Progenitor cell of endocrine pancreas (in vitro differentiated cells): ENCODE measurements at regions not wholly inside any gene's neighbourhood (a gene's known extent, or its start where the extent isn't known, plus 50 kb on each side); places are given as distances from the start of the nearest gene placed in this dataset.

Experiments used
- DNase-seq: peaks from one replicate; pipeline ENCODE4 v3.0.0; 2021; ENCODE audit warnings: low spot score; ENCODE audit not compliant: unreplicated experiment
- H3K27ac Mint-ChIP-seq: 2 replicates; pipeline ENCODE4 v1.8.0; 2021; ENCODE audit warnings: mild to moderate bottlenecking, moderate library complexity, mixed read lengths
- H3K27me3 Mint-ChIP-seq: 2 replicates; pipeline ENCODE4 v1.8.0; 2021; ENCODE audit warnings: mixed read lengths
- H3K36me3 Mint-ChIP-seq: 2 replicates; pipeline ENCODE4 v1.8.0; 2022; ENCODE audit warnings: mixed read lengths; ENCODE audit not compliant: insufficient read depth
- H3K4me1 Mint-ChIP-seq: 2 replicates; pipeline ENCODE4 v1.8.0; 2021; ENCODE audit warnings: low read depth, mixed read lengths
- H3K4me3 Mint-ChIP-seq: 2 replicates; pipeline ENCODE4 v1.8.0; 2021; ENCODE audit warnings: low read depth, mild to moderate bottlenecking, moderate library complexity, mixed read lengths
- H3K9me3 Mint-ChIP-seq: 2 replicates; pipeline ENCODE4 v1.8.0; 2021; ENCODE audit warnings: low read depth, mixed read lengths
- CTCF ChIP-seq: fragments of 200-600 bp; sonication (generic); IDR thresholded peaks from one replicate; pipeline ENCODE4 v1.5.0; 2021; ENCODE audit warnings: antibody characterized with exemption, mild to moderate bottlenecking; ENCODE audit not compliant: unreplicated experiment

GRCh38 chr13:57340878-57341277 is 173.9 kb downstream of the PRR20E start:
- no peaks in the 10 kb centered on the region for H3K36me3 Mint-ChIP-seq
- no peak overlapping the region for H3K27ac Mint-ChIP-seq
- TF ChIP-seq CTCF, result no peak
- H3K27me3 Mint-ChIP-seq, result no peaks in the 10 kb centered on the region
- H3K4me3 Mint-ChIP-seq, result no peak overlapping the region
- H3K9me3 Mint-ChIP-seq, result no peaks in the 10 kb centered on the region
- DNase-seq, result no peak
- H3K4me1 Mint-ChIP-seq, result no peaks in the 10 kb centered on the region

GRCh38 chr13:57345526-57345925 is 178.5 kb downstream of the PRR20E start:
- TF ChIP-seq CTCF, result no peak
- Mint-ChIP-seq H3K27me3 (no peaks in the 10 kb centered on the region), H3K36me3 (no peaks in the 10 kb centered on the region), H3K9me3 (no peaks in the 10 kb centered on the region), H3K4me1 (no peaks in the 10 kb centered on the region), H3K27ac (no peak overlapping the region), H3K4me3 (no peak overlapping the region)
- DNase-seq, result no peak

GRCh38 chr13:57346786-57347185 is 179.8 kb downstream of the PRR20E start:
- DNase-seq, result no peak
- no peaks in the 10 kb centered on the region for H3K36me3 Mint-ChIP-seq
- no peaks in the 10 kb centered on the region for H3K27me3 Mint-ChIP-seq
- no peaks in the 10 kb centered on the region for H3K4me1 Mint-ChIP-seq
- no peak for TF ChIP-seq CTCF
- no peaks in the 10 kb centered on the region for H3K9me3 Mint-ChIP-seq
- H3K4me3 Mint-ChIP-seq, result no peak overlapping the region
- H3K27ac Mint-ChIP-seq, result no peak overlapping the region

GRCh38 chr13:57352114-57352513 is 185.1 kb downstream of the PRR20E start:
- TF ChIP-seq CTCF, result no peak
- DNase-seq, result no peak
- no peaks in the 10 kb centered on the region for H3K36me3 Mint-ChIP-seq
- no peaks in the 10 kb centered on the region for H3K9me3 Mint-ChIP-seq
- no peaks in the 10 kb centered on the region for H3K27me3 Mint-ChIP-seq
- no peak overlapping the region for H3K4me3 Mint-ChIP-seq
- H3K27ac Mint-ChIP-seq, result no peak overlapping the region
- no peaks in the 10 kb centered on the region for H3K4me1 Mint-ChIP-seq

GRCh38 chr13:57353831-57354230 is 186.8 kb downstream of the PRR20E start:
- Mint-ChIP-seq H3K36me3 (no peaks in the 10 kb centered on the region), H3K27me3 (no peaks in the 10 kb centered on the region), H3K27ac (no peak overlapping the region), H3K9me3 (no peaks in the 10 kb centered on the region), H3K4me3 (no peak overlapping the region), H3K4me1 (no peaks in the 10 kb centered on the region)
- DNase-seq, result no peak
- TF ChIP-seq CTCF, result no peak
